ENCODE measurements at regions not wholly inside any gene's neighbourhood (a gene's known extent, or its start where the extent isn't known, plus 50 kb on each side); places are given as distances from the start of the nearest gene placed in this dataset.

DNA sequence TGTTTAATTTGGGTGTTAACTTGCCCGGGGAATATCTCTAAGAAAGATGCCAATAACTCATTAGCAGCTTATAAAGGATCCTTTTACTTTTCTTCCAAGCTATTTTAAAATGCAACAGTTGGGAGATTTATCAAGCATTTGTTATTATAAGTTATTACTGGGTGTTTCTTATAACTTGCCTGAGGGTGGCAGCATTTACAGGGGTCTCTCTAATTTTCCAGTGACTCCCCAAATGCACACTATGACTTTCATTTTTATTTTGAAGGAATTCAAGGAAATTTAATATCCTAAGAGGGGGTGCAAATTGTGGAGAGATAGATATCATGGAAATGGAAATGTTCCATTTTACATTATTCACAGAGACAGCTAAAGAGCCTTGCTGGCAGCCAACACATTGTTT, 138.0 kb downstream of the PDGFRA start:
- H3K14ac ChIP-seq (replicated peaks; ENCODE audit: low read depth, low read length), result 0 out of 2 replicates have a peak overlapping the region, but pooled peaks have one; percentile 17
- no peaks in the 10 kb centered on the region for H3K36me3 ChIP-seq (ENCODE audit: control insufficient read depth, insufficient read depth, low read length)
- H2BK5ac ChIP-seq (ENCODE audit: low read depth, low read length, poor library complexity, severe bottlenecking), result no peak overlapping the region
- peak overlapping the region; percentile 30; the same call in 1 of the 2 replicates for H2BK120ac ChIP-seq (ENCODE audit: low read depth, low read length)
- no peak overlapping the region for H3K4ac ChIP-seq (ENCODE audit: low read depth, low read length)
- H2AFZ ChIP-seq (replicated peaks; ENCODE audit: low read length, poor library complexity), result no peak overlapping the region
- no peak overlapping the region for H2AK5ac ChIP-seq (ENCODE audit: low read depth, low read length)
- H4K8ac ChIP-seq (ENCODE audit: low read depth in 2 of 2, low read length in 2 of 2), result no peak overlapping the region
- H4K5ac ChIP-seq (ENCODE audit: low read depth, low read length), result no peak overlapping the region
- no peak overlapping the region for H3K4me2 ChIP-seq (ENCODE audit: low read depth, low read length)
- TF ChIP-seq, protein P1, sequence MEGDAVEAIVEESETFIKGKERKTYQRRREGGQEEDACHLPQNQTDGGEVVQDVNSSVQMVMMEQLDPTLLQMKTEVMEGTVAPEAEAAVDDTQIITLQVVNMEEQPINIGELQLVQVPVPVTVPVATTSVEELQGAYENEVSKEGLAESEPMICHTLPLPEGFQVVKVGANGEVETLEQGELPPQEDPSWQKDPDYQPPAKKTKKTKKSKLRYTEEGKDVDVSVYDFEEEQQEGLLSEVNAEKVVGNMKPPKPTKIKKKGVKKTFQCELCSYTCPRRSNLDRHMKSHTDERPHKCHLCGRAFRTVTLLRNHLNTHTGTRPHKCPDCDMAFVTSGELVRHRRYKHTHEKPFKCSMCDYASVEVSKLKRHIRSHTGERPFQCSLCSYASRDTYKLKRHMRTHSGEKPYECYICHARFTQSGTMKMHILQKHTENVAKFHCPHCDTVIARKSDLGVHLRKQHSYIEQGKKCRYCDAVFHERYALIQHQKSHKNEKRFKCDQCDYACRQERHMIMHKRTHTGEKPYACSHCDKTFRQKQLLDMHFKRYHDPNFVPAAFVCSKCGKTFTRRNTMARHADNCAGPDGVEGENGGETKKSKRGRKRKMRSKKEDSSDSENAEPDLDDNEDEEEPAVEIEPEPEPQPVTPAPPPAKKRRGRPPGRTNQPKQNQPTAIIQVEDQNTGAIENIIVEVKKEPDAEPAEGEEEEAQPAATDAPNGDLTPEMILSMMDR (conservative IDR thresholded peaks at IDR 0.05; ENCODE audit: low read depth, low read length), result 0 out of 2 replicates have a peak, but pooled peaks have one; percentile 7
- no peak for TF ChIP-seq USF2 (IDR thresholded peaks at IDR 0.05; ENCODE audit: low read depth, low read length)
- POLR2A ChIA-PET (ENCODE audit: unreplicated experiment), result no interaction called here
- dilution Hi-C loops (cut with HindIII; ENCODE audit: low sequenced_read_pairs, unreplicated experiment), result no loop called here
- no peaks in the 10 kb centered on the region for H3K9me3 ChIP-seq (ENCODE audit: control insufficient read depth, insufficient read depth, low read length)
- no peak overlapping the region for H2BK20ac ChIP-seq (ENCODE audit: low read depth, low read length)
- no CpG with 5 or more reads among the region's 1 CpG for WGBS, 2 experiments (ENCODE audit: extremely low coverage in 2 of 2, insufficient read length in 1 of 2)
- H3K4me3 ChIP-seq (ENCODE audit: insufficient read depth, low read depth, low read length), result no peak overlapping the region
- intact Hi-C loops (cut with micrococcal nuclease), result no loop called here
- H3K23ac ChIP-seq (ENCODE audit: low read depth, low read length), result no peak overlapping the region
- in situ Hi-C loops (cut with MboI; ENCODE audit: low sequenced_read_pairs), result no loop called here
- H3K4me1 ChIP-seq (ENCODE audit: control insufficient read depth, insufficient read depth, low read length), result peaks cover 4% of the 10 kb centered on the region
- CTCF ChIA-PET, result interaction anchor here (0.9 kb wide), 1 partner anchor 65 kb away, joined by 3 read pairs; no protein-coding TSS in a partner anchor
- no peak for DNase-seq
- no peak for ATAC-seq (ENCODE audit: low read depth)
- no peak overlapping the region for H3K9ac ChIP-seq (ENCODE audit: low read depth, low read length)
- H3K27me3 ChIP-seq (ENCODE audit: control insufficient read depth, insufficient read depth, low read length), result no peaks in the 10 kb centered on the region
- H4K20me1 ChIP-seq (ENCODE audit: insufficient read depth, low read length), result no peaks in the 10 kb centered on the region
- no peak overlapping the region for H4K91ac ChIP-seq (ENCODE audit: insufficient read depth, low read depth, low read length)
- H2AK9ac ChIP-seq (replicated peaks; ENCODE audit: low read depth, low read length, poor library complexity), result no peak overlapping the region
- no peak overlapping the region for H3K27ac ChIP-seq (ENCODE audit: insufficient read depth, low read length)
- H2BK15ac ChIP-seq (ENCODE audit: low read depth, low read length), result no peak overlapping the region; the same call in 2 of the 3 replicates
- no TSS peak for BruUV-seq (replicated peaks)
- no peak overlapping the region for H3K18ac ChIP-seq (ENCODE audit: low read depth, low read length)
- no peaks in the 10 kb centered on the region for H3K79me1 ChIP-seq (ENCODE audit: low read depth in 1 of 2, low read length in 2 of 2)
- H3K9me1 ChIP-seq (ENCODE audit: insufficient read depth, low read length), result peaks cover 11% of the 10 kb centered on the region
- no peak overlapping the region for H3K56ac ChIP-seq (ENCODE audit: extremely low read depth, insufficient read depth, low read length)

Measured in IMR-90 (cell line).